C4-2B (cell line): ENCODE measurements at regions not wholly inside any gene's neighbourhood (a gene's known extent, or its start where the extent isn't known, plus 50 kb on each side); places are given as distances from the start of the nearest gene placed in this dataset.

ENCODE experiments used
- H3K27ac ChIP-seq: fragments of 450-650 bp; 2 replicates; pipeline ENCODE4 v1.5.1; 2017
- CTCF ChIP-seq: fragments of 450-650 bp; conservative IDR thresholded peaks from 2 replicates; pipeline ENCODE4 v1.5.1; 2017; ENCODE audit warnings: mild to moderate bottlenecking
- ZFX ChIP-seq: fragments of 450-650 bp; IDR thresholded peaks from 2 replicates; pipeline ENCODE4 v1.6.1; 2017

DNA sequence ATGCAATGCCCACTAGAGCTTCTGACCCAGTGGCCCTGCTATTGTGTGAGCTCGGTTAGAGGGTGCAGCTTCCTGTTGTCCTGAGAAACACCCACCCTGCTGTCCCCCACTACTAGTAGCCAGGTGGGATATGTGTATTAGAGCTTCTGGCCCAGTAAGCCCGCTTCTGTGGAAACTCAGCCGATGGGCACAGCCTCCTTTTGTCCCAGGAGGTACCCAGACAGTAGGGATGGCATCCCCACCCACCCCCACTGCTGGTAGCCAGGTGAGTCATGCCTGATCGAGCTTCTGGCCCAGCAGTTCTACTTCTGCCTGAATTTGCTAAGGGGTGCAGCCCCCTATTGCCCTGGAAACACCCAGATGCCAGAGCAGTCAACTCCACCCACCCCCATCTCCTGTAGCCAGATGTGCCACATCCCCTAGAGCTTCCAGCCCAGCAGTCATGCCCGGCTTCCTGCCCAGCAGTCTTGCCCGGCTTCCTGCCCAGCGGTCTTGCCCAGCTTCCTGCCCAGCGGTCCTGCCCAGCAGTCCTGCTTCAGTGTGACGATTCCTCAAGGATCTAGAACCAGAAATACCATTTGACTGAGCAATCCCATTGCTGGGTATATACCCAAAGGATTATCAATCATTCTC is 162.7 kb upstream of the KLF8 start:
- no peak overlapping the region for H3K27ac ChIP-seq
- TF ChIP-seq CTCF: no peak
- TF ChIP-seq ZFX: no peak

- no peak overlapping the region for H3K27ac ChIP-seq
- TF ChIP-seq ZFX (no peak), CTCF (no peak)
Measured at GRCh38 chrX:56089376-56089775, 142.8 kb upstream of the KLF8 start.

- TF ChIP-seq ZFX: no peak
- no peak for TF ChIP-seq CTCF
- no peak overlapping the region for H3K27ac ChIP-seq
Measured at GRCh38 chrX:56099271-56099670, 132.9 kb upstream of the KLF8 start.

DNA sequence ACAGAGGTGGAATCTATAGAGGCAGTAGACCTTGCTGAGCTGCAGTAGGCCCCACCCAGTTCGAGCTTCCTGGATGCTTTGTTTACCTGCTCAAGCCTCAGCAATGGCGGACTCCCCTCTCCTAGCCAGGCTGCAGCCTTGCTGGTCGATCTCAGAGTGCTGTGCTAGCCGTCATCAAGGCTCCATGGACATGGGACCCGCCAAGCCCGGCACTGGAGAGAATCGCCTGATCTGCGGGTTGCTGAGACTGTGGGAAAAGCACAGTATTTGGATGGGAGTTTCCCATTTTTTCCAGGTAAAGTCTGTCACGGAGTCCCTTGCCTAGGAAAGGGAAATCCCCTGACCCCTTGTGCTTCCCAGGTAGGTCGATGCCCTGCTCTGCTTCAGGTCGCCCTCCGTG is 124.8 kb upstream of the KLF8 start:
- peak overlapping the region; percentile 24; the same call in 1 of the 2 replicates for H3K27ac ChIP-seq
- no peak for TF ChIP-seq CTCF
- no peak for TF ChIP-seq ZFX

GRCh38 chrX:56113785-56114436 is 118.2 kb upstream of the KLF8 start:
- no peak for TF ChIP-seq CTCF
- no peak for TF ChIP-seq ZFX
- no peak overlapping the region for H3K27ac ChIP-seq

GRCh38 chrX:56114437-56114787 is 117.7 kb upstream of the KLF8 start:
- TF ChIP-seq ZFX (no peak), CTCF (no peak)
- H3K27ac ChIP-seq: no peak overlapping the region

- TF ChIP-seq ZFX (no peak), CTCF (no peak)
Measured at GRCh38 chrX:56120242-56120641, 111.9 kb upstream of the KLF8 start.

More at GRCh38 chrX:56120242-56120641, 111.9 kb upstream of the KLF8 start:
- no peak overlapping the region for H3K27ac ChIP-seq
